ENCODE measurements at regions not wholly inside any gene's neighbourhood (a gene's known extent, or its start where the extent isn't known, plus 50 kb on each side); places are given as distances from the start of the nearest gene placed in this dataset.

- ATAC-seq (replicated peaks), result no peak
- Mint-ChIP-seq H3K27me3 (no peaks in the 10 kb centered on the region), H3K4me1 (ENCODE audit: low read depth in 2 of 2) (peaks cover 0 to 2% of the 10 kb centered on the region in 2 donors), H3K27ac (no peak overlapping the region), H3K4me3 (no peak overlapping the region), H3K36me3 (ENCODE audit: insufficient read depth) (peaks cover 7% of the 10 kb centered on the region), H3K9me3 (no peaks in the 10 kb centered on the region)
- no peak for DNase-seq
Observed at GRCh38 chr2:111715987-111716904, 167.7 kb downstream of the ANAPC1 start.

GRCh38 chr2:111716905-111717775 lies 166.9 kb downstream of the ANAPC1 start:
- DNase-seq (no peak), ATAC-seq (replicated peaks) (no peak)
- Mint-ChIP-seq H3K27me3 (no peaks in the 10 kb centered on the region), H3K36me3 (ENCODE audit: insufficient read depth) (peaks cover 7% of the 10 kb centered on the region), H3K4me3 (no peak overlapping the region), H3K4me1 (ENCODE audit: low read depth in 2 of 2) (peaks cover 0 to 2% of the 10 kb centered on the region in 2 donors), H3K9me3 (no peaks in the 10 kb centered on the region), H3K27ac (no peak overlapping the region)

Data from effector memory CD8-positive, alpha-beta T cell (primary cell).